AG09309 (cell line): ENCODE measurements at regions not wholly inside any gene's neighbourhood (a gene's known extent, or its start where the extent isn't known, plus 50 kb on each side); places are given as distances from the start of the nearest gene placed in this dataset.

Source experiments
- DNase-seq: peaks from one replicate; pipeline ENCODE4 v3.0.0-alpha.2; 2010; ENCODE audit warnings: low read depth
- H3K4me3 ChIP-seq: 2 replicates; pipeline ENCODE4 v1.5.1; 2011; ENCODE audit warnings: mild to moderate bottlenecking, low read depth, low read length, moderate library complexity; ENCODE audit not compliant: control insufficient read depth
- CTCF ChIP-seq: IDR thresholded peaks from 2 replicates; pipeline ENCODE4 v1.5.1; 2011; ENCODE audit warnings: mild to moderate bottlenecking, low read depth, low read length, inconsistent platforms; ENCODE audit not compliant: insufficient read depth, control insufficient read depth; ENCODE audit errors: missing control alignments

GRCh38 chr18:61749546-61749945 lies 143.3 kb downstream of the RNF152 start:
- TF ChIP-seq CTCF, result no peak
- no peak overlapping the region for H3K4me3 ChIP-seq
- no peak for DNase-seq

GRCh38 chr18:61749031-61749430 lies 143.8 kb downstream of the RNF152 start:
- DNase-seq, result no peak
- no peak for TF ChIP-seq CTCF
- no peak overlapping the region for H3K4me3 ChIP-seq

GRCh38 chr18:61748004-61748403 lies 144.8 kb downstream of the RNF152 start:
- no peak overlapping the region for H3K4me3 ChIP-seq
- DNase-seq, result no peak
- TF ChIP-seq CTCF, result no peak

- no peak for DNase-seq
- TF ChIP-seq CTCF, result no peak
- no peak overlapping the region for H3K4me3 ChIP-seq
These were observed 148.9 kb downstream of the RNF152 start for GRCh38 chr18:61743775-61744531.

GRCh38 chr18:61742565-61743429 lies 150.0 kb downstream of the RNF152 start:
- no peak for TF ChIP-seq CTCF
- DNase-seq, result no peak
- no peak overlapping the region for H3K4me3 ChIP-seq

GRCh38 chr18:61741881-61742454 lies 150.8 kb downstream of the RNF152 start:
- no peak for DNase-seq
- no peak overlapping the region for H3K4me3 ChIP-seq
- TF ChIP-seq CTCF, result no peak
